HEK293T (cell line): ENCODE measurements at regions not wholly inside any gene's neighbourhood (a gene's known extent, or its start where the extent isn't known, plus 50 kb on each side); places are given as distances from the start of the nearest gene placed in this dataset.

Source experiments
- NFRKB ChIP-seq: fragments of 450-650 bp; IDR thresholded peaks from 2 replicates; pipeline ENCODE4 v1.6.1; 2016; ENCODE audit warnings: mild to moderate bottlenecking, moderate library complexity
- SP1 ChIP-seq: fragments of 450-650 bp; IDR thresholded peaks from 2 replicates; pipeline ENCODE4 v1.6.1; 2017
- TARDBP ChIP-seq: fragments of 450-650 bp; IDR thresholded peaks from 2 replicates; pipeline ENCODE4 v1.6.1; 2016

DNA sequence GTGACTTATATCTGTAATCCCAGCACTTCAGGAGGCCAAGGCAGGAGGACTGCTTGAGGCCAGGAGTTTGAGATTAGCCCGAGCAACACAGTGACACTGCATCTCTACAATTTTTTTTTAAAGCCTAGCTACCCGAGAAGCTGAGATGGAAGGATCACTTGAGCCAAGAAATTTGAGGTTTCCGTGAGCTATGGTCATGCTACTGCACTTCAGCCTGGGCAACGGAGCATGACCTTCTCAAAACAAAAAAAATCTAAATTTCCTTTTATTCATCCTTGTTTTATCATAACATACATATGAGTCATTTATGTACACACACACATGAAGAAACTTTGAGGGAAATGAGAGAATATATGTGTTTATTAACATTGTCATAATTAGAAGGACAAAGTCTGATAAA, 277.5 kb upstream of the MAGI2 start:
- TF ChIP-seq SP1 (no peak), NFRKB (no peak), TARDBP (no peak)
